MCF 10A (cell line): ENCODE measurements at regions not wholly inside any gene's neighbourhood (a gene's known extent, or its start where the extent isn't known, plus 50 kb on each side); places are given as distances from the start of the nearest gene placed in this dataset.

Experiments used
- BruUV-seq: library from RNA; stranded (reverse); fragments of 400-500 nt; replicated peaks from 2 replicates; lab custom pipeline; 2021; lab: Mats Ljungman, UMichigan
- CTCF ChIA-PET: fragments of 300-600 bp; sonication (Branson Sonifier 250); formaldehyde crosslinking; extraction: SDS; loops from one replicate; lab custom pipeline; 2021; ENCODE audit warnings: antibody characterized with exemption, inconsistent platforms; lab: Yijun Ruan, JAX
- POLR2A ChIA-PET: fragments of 300-600, 350-650 bp; sonication (Branson Sonifier 250); formaldehyde crosslinking; extraction: SDS; loops from one replicate; lab custom pipeline; 2020; ENCODE audit warnings: antibody characterized with exemption, inconsistent platforms; lab: Yijun Ruan, JAX
- DNase-seq: peaks from one replicate; pipeline ENCODE4 v3.0.0-alpha.2; 2018; ENCODE audit not compliant: unreplicated experiment
- H3K27ac Mint-ChIP-seq: one replicate; pipeline ENCODE4 v1.8.0; 2022; ENCODE audit warnings: mild to moderate bottlenecking, low read depth, mixed read lengths; ENCODE audit not compliant: unreplicated experiment
- H3K27me3 Mint-ChIP-seq: one replicate; pipeline ENCODE4 v1.8.0; 2022; ENCODE audit warnings: mixed read lengths; ENCODE audit not compliant: insufficient read depth, unreplicated experiment
- H3K36me3 Mint-ChIP-seq: one replicate; pipeline ENCODE4 v1.8.0; 2022; ENCODE audit warnings: mild to moderate bottlenecking, moderate library complexity, mixed read lengths; ENCODE audit not compliant: insufficient read depth, unreplicated experiment
- H3K4me1 Mint-ChIP-seq: one replicate; pipeline ENCODE4 v1.8.0; 2022; ENCODE audit warnings: mixed read lengths; ENCODE audit not compliant: insufficient read depth, unreplicated experiment
- H3K4me3 Mint-ChIP-seq: one replicate; pipeline ENCODE4 v1.8.0; 2022; ENCODE audit warnings: mild to moderate bottlenecking, moderate library complexity, mixed read lengths; ENCODE audit not compliant: unreplicated experiment
- H3K9me3 Mint-ChIP-seq: one replicate; pipeline ENCODE4 v1.8.0; 2022; ENCODE audit warnings: mixed read lengths; ENCODE audit not compliant: unreplicated experiment
- CTCF ChIP-seq: fragments of 200-600 bp; IDR thresholded peaks from one replicate; pipeline ENCODE4 v1.8.0; 2022; ENCODE audit warnings: antibody characterized with exemption, mild to moderate bottlenecking; ENCODE audit not compliant: unreplicated experiment
- intact Hi-C: fragments of 100-400 bp; cut with micrococcal nuclease; formaldehyde crosslinking; loops from 2 replicates; pipeline ENCODE4 v1.14.1; 2022

- no peak overlapping the region for H3K27ac Mint-ChIP-seq
- no peaks in the 10 kb centered on the region for H3K9me3 Mint-ChIP-seq
- no peak for DNase-seq
- intact Hi-C loops: no loop called here
- H3K36me3 Mint-ChIP-seq: no peaks in the 10 kb centered on the region
- no peak overlapping the region for H3K4me3 Mint-ChIP-seq
- H3K4me1 Mint-ChIP-seq: peaks cover 19% of the 10 kb centered on the region
- no peak for TF ChIP-seq CTCF
- POLR2A ChIA-PET: interaction anchor here (0.7 kb wide), 1 partner anchor 14 kb away, joined by 4 read pairs; no protein-coding TSS in a partner anchor
- CTCF ChIA-PET: interaction anchor here (0.6 to 2.1 kb wide), 2 partner anchors 19 to 154 kb away, joined by 3 to 14 read pairs; no protein-coding TSS in a partner anchor
- BruUV-seq: no TSS peak
- no peaks in the 10 kb centered on the region for H3K27me3 Mint-ChIP-seq
These were observed 74.9 kb upstream of the EIF5 start for GRCh38 chr14:103259184-103259583.

- Mint-ChIP-seq H3K27ac (peak overlapping the region; percentile 94), H3K4me1 (peaks cover 19% of the 10 kb centered on the region), H3K9me3 (peaks cover 3% of the 10 kb centered on the region), H3K4me3 (peak overlapping the region; percentile 74), H3K27me3 (no peaks in the 10 kb centered on the region), H3K36me3 (no peaks in the 10 kb centered on the region)
- intact Hi-C loops: no loop called here
- BruUV-seq: no TSS peak
- TF ChIP-seq CTCF: no peak
- ChIA-PET CTCF (interaction anchor here (0.6 to 2.1 kb wide), 6 partner anchors 11 to 155 kb away, joined by 3 to 14 read pairs (median 3); no protein-coding TSS in a partner anchor), POLR2A (interaction anchor here (0.6 to 0.7 kb wide), 3 partner anchors 14 to 248 kb away, joined by 3 to 4 read pairs (median 3); no protein-coding TSS in a partner anchor)
- no peak for DNase-seq
These were observed 74.0 kb upstream of the EIF5 start for GRCh38 chr14:103259801-103260628.

GRCh38 chr14:103260629-103261124 is 73.4 kb upstream of the EIF5 start:
- no peaks in the 10 kb centered on the region for H3K27me3 Mint-ChIP-seq
- no peak for TF ChIP-seq CTCF
- intact Hi-C loops: no loop called here
- H3K27ac Mint-ChIP-seq: peak overlapping the region; percentile 94
- H3K4me3 Mint-ChIP-seq: peak overlapping the region; percentile 74
- BruUV-seq: no TSS peak
- ChIA-PET CTCF (interaction anchor here (0.6 to 2.1 kb wide), 6 partner anchors 10 to 1503 kb away, joined by 3 to 14 read pairs (median 4); no protein-coding TSS in a partner anchor), POLR2A (interaction anchor here (0.6 kb wide), 3 partner anchors 14 to 160 kb away, joined by 3 to 7 read pairs (median 3); no protein-coding TSS in a partner anchor)
- peaks cover 8% of the 10 kb centered on the region for H3K9me3 Mint-ChIP-seq
- H3K4me1 Mint-ChIP-seq: peaks cover 19% of the 10 kb centered on the region
- DNase-seq: peak; percentile 70
- H3K36me3 Mint-ChIP-seq: no peaks in the 10 kb centered on the region
